8988T (cell line): ENCODE measurements at regions not wholly inside any gene's neighbourhood (a gene's known extent, or its start where the extent isn't known, plus 50 kb on each side); places are given as distances from the start of the nearest gene placed in this dataset.

ENCODE experiments used
- DNase-seq: peaks from one replicate; pipeline ENCODE4 v3.0.0; 2011

- no peak for DNase-seq
These were observed 428.0 kb upstream of the RGPD4 start for GRCh38 chr2:107398683-107399082.

DNA sequence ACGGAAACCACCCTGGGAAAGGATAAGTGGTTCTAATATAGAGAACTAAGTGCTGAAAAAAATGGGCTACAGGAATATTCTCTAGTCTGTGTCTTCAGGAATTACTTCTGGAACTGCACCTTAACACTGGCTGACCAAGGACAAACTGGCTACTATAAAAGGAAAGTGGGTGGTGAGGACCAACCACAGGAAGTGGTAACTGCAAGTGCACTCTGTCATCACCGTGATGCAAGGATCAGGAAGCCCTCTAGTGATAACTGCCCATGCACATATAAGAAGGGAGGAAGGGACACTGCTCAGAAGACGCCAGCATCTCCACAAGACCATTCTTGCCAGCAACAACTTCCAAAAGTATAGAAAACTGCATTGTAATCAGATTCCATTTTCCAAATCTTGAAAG lies 424.4 kb upstream of the RGPD4 start:
- no peak for DNase-seq

DNA sequence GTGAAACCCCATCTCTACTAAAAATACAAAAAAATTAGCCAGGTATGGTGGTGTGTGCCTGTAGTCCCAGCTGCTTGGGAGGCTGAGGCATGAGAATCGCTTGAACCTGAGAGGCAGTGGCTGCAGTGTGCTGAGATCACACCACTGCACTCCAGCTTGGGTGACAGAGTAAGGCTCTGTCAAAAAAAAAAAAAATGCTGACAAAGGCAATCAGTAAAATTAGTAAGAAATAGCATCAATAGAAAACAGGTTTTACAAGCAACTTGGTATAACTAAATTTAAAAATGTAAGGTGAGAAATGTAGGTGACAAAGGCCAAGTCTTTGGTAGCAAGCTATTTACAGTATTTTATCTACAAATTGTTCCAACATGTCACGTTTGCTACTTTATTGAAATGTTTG lies 421.4 kb upstream of the RGPD4 start:
- no peak for DNase-seq

DNA sequence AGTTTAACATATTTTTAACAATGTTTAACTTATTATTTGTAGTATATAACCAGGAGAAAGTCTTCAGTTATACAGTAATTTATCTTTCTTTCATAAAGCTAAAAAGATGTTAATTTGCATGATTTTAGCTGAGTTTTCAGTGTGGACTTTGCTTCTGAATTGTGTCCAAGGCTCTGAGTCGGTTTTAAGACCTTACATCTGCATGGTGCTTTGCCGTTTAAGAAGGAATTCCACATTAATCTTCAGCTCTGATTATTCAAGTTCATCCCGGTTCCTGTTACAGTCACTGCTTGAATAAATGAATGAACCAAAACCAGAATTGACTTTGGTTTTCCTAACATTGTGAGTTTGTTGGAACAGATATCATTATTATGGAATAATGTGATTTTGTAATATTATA lies 419.7 kb upstream of the RGPD4 start:
- DNase-seq = no peak

DNA sequence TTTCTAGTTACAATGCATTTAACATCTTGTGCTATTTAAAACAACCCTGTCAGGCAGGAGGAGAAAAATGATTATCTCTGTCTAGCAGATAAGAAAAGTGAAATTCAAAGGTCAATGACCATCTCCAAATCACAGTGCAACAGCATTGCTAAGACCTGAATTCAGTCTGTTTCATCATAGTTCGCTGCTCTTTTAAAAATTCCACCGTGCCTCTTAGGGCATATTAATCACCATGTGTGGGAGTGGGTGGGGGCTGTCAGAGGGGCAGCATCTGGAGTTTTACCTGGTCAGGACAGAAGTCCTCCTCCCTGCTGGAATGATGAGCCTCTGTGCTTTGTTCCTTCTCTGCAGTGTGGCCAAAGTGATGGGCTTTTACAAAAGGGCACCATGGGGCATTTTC lies 418.7 kb upstream of the RGPD4 start:
- DNase-seq = no peak

- DNase-seq = no peak
These were observed 415.4 kb upstream of the RGPD4 start for GRCh38 chr2:107411267-107411666.

DNA sequence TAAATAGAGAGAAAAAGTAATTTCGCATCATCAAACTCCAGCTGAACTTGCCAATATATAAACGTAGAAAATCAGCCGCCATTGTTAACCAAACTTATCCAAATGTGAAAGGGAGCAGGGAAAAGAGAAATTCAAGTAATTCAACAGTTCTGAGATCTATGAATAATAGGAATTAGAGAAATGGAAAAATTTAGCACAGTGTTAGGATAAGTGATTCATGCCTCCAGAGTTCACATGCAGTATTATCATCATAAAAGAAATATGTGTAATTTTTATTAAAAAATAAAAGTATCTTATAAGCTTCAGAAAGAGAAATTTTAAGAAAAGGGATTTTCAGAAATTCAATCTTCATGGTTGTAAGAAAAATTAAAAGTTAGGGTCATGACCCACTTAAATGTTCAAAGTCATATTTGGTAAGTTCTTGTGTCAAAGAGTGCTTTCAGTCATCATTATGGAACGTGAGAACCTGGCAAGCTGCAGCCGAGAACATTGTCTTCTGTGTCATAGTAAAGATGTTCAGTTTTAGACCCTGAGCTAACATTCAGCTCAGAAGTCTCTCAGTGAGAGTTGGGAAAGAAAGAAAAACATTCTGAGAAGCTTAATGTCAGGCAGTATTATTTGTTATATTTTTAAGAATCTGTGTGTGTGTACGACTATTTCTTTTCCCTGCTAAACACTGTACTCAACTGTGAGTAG lies 414.3 kb upstream of the RGPD4 start:
- no peak for DNase-seq

GRCh38 chr2:107412981-107413380 lies 413.7 kb upstream of the RGPD4 start:
- DNase-seq = no peak

- no peak for DNase-seq
These were observed 412.3 kb upstream of the RGPD4 start for GRCh38 chr2:107414376-107414775.

DNA sequence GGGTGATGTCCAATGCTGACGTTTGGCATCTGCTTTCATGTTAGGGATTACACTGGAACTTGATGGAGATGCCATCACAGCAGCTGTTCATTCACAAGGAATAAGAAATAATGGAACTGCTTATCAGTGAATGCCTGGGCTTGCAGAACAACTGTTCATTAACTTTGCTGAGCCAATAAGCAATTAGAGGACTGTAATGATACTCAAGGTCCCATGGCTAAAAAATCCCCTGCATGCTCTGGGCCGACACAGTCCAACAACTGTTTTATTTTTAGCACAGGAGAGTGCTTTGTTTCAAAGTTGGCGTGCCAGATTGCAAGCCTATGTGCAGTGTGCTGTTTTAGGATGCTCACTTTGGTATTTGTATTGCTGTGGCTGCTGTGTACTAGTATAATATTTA lies 408.0 kb upstream of the RGPD4 start:
- no peak for DNase-seq

- DNase-seq = no peak
These were observed 407.5 kb upstream of the RGPD4 start for GRCh38 chr2:107419191-107419590.

DNA sequence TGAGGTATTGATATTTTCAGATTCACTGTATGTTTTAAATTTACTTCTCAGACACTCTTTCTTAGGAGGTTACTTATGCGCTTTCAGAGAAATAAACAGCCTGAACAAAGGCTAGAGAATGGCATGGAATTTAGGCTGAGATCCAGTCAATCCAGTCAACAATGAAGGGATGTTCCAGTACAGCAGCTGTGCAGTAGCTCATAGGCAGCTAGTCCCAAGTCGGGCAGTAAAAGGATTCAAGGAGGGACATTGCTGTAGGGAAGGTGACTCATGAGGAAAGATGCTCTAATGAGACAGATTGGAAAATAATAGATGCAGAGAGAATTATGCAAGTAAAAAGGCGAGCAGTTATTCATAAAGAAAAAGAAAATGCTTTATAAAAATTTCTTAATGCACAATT lies 397.9 kb upstream of the RGPD4 start:
- DNase-seq = no peak

- DNase-seq = no peak
These were observed 396.7 kb upstream of the RGPD4 start for GRCh38 chr2:107430006-107430405.

DNA sequence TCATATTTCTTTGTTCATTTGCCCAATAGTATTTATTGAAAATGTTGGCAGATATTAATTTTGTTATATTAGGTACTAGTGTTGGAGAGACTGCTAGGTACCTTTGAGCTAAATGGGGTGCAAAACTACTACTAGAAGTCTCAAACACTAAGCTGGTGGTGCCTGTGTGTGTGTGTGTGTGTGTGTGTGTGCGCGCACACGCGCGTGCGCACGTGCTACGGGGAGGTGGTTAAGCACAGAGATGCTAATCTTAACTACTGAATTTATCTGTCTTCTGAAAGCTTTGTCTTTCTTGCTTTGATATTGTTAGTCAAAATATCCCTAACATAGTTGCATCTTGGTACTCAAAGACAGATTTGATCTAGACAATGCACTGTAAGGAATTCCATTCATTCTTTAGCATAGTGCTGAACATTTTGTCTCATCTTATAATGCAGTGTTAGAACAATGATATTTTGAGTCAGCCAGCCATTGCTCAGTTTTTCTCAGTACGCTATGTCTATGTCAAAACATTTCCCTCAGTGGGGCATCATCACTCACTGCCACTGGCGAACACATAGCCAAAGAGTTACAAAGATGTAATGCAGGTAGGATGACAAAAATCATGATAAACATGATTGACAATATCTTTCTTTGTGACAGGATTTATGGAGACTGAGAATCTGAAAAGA lies 396.0 kb upstream of the RGPD4 start:
- DNase-seq = no peak

- DNase-seq = no peak
These were observed 390.4 kb upstream of the RGPD4 start for GRCh38 chr2:107436281-107436680.

DNA sequence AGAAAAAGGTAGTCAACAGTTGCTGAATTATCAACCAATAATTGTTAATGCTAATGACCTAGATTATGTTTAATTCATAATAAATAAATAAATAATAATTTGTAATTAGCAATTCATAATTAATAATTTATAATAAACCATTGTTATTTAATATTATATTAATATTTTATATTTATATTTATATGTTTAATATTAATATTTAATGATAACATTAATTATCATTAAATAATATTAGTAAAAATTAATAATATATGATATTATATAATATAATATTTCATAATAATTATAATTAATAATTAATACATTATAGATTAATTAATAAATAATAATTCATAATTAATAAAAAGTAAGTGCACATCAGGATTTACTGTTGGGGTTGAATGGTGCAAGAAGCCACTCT lies 389.4 kb upstream of the RGPD4 start:
- DNase-seq = no peak

DNA sequence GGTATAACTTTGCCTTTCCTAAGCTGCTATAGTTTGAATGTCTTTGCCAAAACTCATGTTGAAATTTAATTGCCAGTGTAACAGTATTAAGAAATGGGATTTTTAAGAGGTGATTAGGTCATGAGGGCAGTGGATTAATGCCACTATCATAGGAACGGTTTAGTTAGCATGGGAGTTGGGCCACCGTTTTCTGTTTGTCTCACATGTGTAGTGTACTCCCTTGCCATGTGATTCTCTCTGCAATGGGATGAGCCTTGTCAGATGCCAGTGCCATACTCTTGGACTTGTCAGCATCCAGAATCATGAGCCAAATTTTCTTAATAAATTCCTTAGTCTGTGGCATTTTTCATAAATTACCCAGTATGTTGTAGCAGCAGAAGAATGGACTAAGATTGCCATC lies 388.9 kb upstream of the RGPD4 start:
- DNase-seq = no peak

GRCh38 chr2:107448160-107448559 lies 378.5 kb upstream of the RGPD4 start:
- DNase-seq = no peak

DNA sequence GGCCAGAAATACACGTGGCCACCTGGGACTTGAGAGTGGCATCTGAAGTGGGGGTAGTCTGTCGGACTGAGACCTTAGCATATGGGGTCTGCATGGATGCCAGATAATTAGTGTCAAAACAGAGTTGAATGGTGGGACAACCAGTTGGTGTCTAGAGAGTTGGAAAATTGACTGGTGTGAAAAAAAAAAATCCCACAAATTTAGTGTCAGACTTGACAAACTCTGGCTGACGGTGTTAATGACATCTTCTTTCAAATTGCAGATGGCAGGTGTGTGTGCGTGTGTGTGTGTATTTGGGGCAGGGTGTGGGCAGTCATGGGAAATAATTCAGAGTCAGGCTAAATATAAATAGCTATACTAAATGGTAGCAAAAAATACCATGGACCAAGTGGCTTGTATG lies 365.4 kb upstream of the RGPD4 start:
- no peak for DNase-seq

DNA sequence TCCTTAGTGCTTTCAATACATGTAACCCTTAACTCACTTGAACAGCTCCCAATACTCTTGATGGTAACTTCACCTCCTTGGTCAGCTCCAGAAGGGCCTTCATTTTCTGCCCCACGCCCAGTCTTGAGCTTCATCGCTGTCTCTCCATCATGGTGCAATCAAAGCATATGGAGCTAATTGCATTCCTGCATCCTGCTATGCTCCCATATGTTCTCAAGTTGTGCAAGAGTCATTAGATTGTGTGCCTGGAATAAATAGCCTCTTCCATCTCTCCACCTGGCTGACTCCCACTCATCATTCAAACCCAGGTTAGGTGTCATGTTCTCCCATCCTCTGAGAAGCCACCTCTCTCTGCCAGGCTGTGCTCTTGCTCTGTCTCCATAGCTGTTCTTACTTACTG lies 364.5 kb upstream of the RGPD4 start:
- DNase-seq = no peak

- DNase-seq = no peak
These were observed 360.5 kb upstream of the RGPD4 start for GRCh38 chr2:107466241-107466640.

GRCh38 chr2:107466984-107467773 lies 359.5 kb upstream of the RGPD4 start:
- DNase-seq = no peak

- DNase-seq = no peak
These were observed 357.2 kb upstream of the RGPD4 start for GRCh38 chr2:107469437-107469995.

- DNase-seq = no peak
These were observed 353.5 kb upstream of the RGPD4 start for GRCh38 chr2:107473150-107473549.
